Skeletal muscle cell (primary cell): ENCODE measurements at regions not wholly inside any gene's neighbourhood (a gene's known extent, or its start where the extent isn't known, plus 50 kb on each side); places are given as distances from the start of the nearest gene placed in this dataset.
"Not testable (repeated sequence)": the region's sequence is repeated elsewhere in the genome, so short reads cannot be mapped to it uniquely, and the experiment has no call there.

ENCODE experiments used
- DNase-seq: peaks from one replicate; pipeline ENCODE4 v3.0.0-alpha.2; 2010; ENCODE audit warnings: low read depth
- H3K4me3 ChIP-seq: 2 replicates; pipeline ENCODE4 v1.5.1; 2011; ENCODE audit warnings: low read depth, mild to moderate bottlenecking, control low read depth, low read length, moderate library complexity

DNA sequence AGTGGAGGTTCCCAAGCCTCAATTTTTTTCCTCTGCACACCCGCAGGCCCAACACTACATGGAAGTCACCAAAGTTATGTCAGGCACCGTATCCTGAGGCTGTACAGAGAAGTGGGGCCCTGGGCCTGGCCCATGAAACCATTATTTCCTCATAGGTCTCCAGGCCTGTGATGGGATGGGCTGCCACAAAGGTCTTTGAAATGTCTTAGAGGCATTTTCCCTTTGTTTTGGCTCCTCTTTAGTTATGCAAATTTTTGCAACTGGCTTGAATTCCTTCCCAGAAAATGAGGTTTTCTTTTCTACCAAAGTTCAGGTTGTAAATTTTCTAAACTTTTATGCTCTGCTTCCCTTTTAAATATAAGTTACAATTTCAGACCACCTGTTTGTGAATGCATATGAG is 365.2 kb downstream of the HGF start:
- no peak for DNase-seq
- no peak overlapping the region for H3K4me3 ChIP-seq

DNA sequence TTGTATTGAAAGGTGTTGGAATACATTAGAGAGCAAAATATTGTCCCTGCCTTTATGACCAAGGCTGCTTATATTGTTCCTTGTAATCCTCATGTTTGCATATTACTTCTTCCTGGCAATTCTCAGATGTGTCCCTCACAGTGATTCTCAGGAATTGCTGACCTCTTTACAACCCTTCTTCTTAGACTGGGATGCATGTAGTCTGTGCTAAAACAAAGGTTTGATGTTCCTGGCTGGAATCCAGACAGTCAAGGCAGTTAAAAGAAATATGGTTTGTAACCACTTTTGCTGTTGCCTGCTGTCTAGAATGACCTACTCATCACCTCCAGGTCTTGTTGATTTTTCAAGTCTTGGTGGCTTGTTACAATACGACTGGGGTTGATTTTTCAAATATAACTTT is 367.6 kb downstream of the HGF start:
- no peak overlapping the region for H3K4me3 ChIP-seq
- DNase-seq: peak; percentile 42

DNA sequence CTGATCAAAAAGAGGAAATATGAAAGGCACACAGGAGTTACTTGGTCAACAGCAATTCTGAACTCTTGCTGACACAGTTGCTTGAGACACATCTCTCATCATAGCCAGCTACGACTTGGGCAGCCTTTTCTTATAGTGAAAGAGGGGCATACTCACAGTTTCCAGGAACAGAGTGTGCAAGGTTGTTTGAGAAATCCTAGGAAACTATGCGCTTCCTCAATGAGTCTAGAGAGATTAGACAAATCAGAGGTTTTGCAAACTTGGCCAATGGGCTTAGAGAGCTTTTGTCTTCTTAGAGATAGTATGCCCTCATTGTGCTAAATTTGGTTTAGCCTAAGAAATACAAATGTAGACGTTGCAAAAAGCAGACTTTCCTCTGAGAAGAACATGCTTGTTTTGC is 370.4 kb downstream of the HGF start:
- DNase-seq: no peak
- H3K4me3 ChIP-seq: no peak overlapping the region

DNA sequence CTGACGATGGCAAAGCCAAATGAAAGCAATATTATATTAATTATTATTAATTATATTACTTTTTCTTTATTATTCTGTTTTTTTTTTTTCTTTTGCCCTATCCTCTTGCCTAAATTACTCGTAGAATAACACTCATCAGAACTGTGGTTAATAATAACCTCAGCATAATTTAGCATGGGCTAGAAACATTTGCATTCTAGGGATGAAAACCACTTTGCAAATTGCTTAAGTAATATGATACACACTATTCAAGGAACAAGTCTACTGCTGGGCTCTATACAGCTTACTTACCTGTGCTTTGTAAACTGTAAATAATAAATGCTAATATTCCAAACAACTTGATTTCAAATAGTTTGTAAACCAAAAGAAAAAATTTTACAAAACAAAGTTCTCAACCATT is 375.8 kb downstream of the HGF start:
- no peak overlapping the region for H3K4me3 ChIP-seq
- DNase-seq: no peak

DNA sequence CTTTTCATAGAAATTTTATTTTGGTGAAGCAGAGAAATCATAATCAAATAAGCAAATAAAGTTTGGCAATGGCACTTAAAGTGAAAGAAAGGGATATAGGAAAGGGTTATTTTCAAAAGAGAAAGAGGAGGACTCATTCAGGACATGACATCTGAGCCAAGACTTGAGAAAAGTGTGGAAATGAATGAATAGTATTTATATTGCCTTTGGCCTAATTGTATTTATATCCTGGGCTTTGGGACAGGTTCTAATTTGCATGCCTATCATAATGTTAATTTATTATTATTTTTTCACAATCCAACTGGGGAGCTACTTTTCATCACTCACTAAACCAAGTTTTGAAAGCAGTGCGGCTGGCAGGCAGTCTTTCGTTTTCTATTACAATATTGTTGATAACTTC is 376.8 kb downstream of the HGF start:
- no peak for DNase-seq
- no peak overlapping the region for H3K4me3 ChIP-seq

DNA sequence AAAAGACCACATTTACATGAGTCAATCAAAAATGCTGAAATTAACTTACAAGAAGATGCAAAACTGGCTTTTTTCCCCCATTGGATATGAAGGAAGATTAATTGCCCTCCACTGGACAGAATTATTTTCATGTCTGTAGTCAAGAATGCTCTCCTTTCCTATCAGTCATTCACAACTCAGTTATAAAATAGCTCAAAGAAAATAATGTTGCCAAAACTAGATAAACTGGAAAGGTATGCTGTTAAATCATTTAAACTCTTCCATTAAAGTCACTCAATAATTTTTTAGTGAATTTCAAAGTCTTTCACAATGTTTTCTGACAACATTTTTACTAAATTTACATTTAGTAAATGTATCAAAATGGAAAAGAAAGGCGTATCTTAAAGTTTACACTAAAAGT is 384.5 kb downstream of the HGF start:
- H3K4me3 ChIP-seq: no peak overlapping the region
- DNase-seq: no peak

DNA sequence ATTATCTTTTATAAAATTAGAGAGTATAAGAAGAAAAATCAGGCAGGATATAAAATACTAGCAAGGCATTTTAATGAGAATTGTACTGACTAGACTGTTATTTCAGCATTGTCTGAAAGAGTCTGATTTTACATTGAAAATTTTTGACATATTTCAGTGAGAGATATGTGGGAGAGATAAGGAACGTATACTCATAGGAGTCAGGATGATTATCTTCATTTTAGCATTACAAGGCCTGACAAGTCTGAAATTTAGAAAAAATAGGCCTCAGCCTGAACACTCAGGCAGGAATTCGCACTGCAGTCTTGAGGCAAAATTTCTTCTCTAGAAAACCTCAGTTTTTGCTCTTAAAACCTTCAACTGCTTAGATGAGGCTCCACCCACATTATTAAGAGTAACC is 386.0 kb downstream of the HGF start:
- H3K4me3 ChIP-seq: no peak overlapping the region
- DNase-seq: no peak

DNA sequence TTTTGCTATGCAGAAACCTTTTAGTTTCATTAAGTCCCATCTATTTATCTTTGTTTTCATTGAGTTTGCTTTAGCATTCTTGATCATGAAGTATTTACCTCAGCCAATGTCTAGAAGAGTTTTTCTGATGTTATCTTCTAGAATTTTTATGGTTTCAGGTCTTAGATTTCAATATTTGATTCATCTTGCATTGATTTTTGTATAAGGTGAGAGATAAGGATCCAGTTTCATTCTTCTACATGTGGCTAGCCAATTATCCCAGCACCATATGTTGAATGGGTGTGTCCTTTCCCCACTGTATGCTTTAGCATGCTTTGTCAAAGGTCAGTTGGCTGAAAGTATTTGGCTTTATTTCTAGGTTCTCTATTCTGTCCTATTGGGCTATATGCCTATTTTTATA is 395.2 kb downstream of the HGF start:
- DNase-seq, H3K4me3 ChIP-seq: not testable (repeated sequence)

DNA sequence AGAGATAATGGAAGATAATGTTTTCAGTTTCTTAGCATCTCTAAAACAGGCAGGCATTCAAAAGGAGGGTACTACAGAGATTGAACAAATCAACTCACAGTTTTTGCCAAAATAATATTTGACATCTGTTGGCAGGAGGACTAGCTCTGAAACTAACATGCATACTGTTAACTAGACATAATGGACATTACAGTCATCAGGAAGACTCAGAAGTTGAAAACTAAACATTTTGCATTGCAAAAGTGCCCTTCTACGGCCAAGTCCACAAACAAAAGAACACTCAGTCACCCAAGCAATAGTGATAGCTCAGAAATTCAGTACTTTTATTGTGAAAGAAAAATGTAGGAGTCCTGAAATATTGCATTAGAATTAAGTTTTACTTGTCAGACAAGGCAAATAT is 399.0 kb downstream of the HGF start:
- DNase-seq: no peak
- no peak overlapping the region for H3K4me3 ChIP-seq

DNA sequence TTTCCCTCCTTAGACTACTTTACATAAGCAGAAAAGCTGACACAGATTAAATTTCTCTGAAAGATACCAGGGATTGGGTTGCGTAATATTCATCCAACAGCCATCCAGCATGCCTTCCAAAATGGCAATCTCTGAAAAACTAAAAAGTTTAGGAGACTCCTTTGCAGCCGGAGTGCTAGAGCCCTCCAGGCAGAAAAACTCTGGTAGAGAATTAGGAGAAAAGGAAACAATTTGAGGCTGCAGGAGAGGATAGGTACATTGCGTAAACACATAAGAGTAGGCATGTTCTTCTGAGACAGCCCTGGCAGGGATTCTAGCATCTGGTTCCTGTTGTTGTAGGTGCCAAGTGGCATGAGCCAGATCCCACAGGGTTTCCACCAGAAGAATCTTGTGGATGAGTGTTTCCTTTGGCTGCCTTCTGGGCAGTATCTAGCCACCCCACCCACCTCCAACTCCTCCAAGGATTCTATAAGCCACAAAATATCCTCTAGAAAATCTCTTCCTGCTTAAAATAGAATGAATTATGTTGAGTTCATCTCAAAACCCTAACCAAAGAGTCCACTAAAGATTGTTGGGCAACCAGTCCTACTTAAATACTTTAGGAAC is 402.4 kb downstream of the HGF start:
- DNase-seq: peak; percentile 83
- H3K4me3 ChIP-seq: no peak overlapping the region

DNA sequence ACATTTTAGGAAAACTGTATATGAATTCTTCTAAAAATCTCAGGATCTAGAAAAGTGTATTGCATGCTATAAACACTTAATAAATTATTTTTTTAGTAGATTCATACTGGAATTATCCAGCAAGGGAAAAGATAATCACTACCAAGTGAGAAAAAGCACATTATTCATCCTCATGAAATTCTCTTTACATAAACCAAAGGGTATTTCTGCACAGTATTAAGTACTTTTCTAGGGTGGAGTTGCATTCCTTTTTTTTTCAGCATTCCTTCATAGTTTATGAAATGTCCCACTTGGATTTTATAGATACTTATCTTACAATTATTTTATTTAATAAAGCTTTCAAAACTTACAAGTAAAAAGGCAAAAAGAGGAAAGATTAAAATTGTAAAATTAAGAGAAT is 403.3 kb downstream of the HGF start:
- H3K4me3 ChIP-seq: no peak overlapping the region
- DNase-seq: no peak

DNA sequence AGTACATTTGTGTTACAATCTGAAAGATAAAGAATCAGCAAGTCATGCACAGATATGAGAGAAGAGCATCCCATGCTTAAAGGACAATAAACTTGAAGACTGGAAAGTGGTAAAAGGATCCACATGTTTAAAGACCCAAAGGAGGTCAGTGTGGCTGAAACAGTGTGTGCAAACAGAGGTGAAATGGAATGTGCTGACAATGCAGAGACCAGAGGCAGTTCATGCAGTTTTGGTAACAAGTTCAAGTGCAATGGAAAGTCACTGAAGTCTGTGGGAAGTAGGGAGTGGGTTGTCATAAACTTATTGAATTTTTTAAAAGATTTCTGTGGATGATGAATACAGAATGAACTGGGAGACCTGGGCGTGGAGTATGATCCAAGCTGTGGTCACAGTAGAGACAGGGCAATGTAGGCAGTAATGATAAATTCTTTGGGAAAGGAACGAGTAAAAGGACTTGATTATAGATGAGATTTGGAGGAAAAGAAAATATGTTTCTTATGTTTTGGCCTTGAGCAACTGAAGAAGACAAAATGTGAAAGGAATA is 408.0 kb downstream of the HGF start:
- H3K4me3 ChIP-seq: no peak overlapping the region
- DNase-seq: no peak

DNA sequence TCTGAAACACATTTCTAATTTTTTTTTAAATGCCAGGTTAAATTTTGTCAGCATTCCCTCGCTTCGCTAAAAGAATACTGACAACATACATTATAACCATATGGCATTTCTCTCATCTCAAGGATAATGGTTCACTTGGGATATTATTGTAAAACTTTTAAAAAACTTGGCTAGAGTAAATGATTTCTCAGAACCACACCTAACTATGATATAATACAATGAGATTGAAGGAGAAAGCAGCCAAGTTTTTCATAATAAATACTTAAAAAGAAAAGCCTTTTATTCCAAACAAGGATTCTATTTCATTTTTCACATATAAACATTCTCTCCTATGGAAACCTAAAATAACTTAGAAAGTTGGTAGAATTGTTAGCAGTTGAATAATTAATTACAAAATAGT is 413.9 kb downstream of the HGF start:
- H3K4me3 ChIP-seq: no peak overlapping the region

DNA sequence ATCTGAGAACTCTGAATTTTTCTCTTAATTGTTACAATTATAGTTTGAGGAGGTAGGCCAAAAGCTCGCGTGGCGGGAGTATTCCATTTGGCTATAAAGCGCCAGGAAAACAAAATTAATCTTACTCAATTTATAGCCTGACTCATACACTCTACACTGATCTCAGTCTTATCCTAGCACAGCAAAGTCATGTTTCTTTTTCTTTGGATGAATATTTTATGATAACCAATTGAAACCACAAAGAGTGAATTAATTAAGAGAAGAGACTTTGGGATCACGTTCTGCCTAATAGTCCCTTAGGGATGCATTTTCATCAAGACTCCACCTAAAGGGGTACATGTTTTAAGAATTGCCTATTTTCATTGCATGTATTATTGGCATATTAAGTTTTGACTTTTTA is 420.8 kb downstream of the HGF start:
- DNase-seq: no peak
- H3K4me3 ChIP-seq: no peak overlapping the region

More for the DNA sequence above, 413.9 kb downstream of the HGF start:
- DNase-seq: no peak

DNA sequence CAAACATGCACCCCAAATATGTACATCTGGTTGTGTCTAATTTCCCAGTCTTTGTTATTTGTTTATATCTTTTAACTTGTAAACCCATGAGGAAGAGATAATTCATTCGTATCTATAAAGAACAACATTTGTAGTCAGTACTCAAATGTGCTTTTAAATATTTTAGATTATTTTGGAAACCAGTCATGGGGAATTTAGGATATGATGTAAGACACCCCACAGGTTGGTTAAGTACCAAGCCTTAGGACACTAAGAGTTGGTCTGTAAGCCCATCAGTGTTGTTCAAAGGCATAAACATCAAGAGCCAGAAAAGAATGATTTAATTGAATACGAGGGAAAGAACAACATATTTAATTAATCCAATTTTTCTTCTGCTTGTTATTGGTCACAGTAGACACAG is 421.1 kb upstream of the SEMA3C start:
- DNase-seq: no peak
- H3K4me3 ChIP-seq: no peak overlapping the region

DNA sequence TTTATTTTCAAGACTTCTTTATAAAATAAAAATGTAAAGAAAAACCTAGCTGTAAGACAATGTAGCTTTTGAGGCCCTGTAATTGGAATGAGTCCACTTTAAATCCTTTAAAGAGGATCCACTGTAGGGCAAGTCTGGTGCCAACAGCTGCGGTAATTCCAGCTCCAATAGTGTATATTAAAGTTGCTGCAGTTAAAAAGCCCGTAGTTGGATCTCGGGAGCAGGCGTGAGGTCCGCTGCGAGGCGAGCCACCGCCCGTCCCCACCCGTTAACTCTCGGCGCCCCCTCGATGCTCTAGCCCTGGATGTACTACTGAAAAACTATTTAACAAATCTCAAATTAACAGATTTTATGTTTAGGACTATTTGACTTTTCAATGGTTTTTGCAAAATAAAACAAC is 414.7 kb upstream of the SEMA3C start:
- no peak for DNase-seq

DNA sequence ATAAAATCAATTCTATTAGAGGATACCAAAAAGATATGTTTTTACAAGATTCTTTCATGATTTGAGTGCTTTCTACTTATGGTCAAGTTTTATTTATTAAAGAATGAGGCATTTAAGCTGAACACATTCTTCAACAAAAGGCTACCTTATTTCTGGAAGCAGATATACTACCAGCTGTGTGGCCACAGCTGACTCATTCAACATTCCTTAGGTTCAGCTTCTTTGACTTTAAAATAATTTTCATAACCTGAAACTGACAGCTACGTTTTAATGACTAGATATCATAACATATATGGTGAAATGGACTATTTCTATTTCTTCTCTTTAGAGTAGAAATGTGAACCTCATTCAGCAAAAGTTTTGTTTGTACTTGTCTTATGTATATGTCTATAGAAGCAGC is 414.2 kb upstream of the SEMA3C start:
- DNase-seq: peak; percentile 20

More for the DNA sequence above, 414.7 kb upstream of the SEMA3C start:
- H3K4me3 ChIP-seq: no peak overlapping the region

DNA sequence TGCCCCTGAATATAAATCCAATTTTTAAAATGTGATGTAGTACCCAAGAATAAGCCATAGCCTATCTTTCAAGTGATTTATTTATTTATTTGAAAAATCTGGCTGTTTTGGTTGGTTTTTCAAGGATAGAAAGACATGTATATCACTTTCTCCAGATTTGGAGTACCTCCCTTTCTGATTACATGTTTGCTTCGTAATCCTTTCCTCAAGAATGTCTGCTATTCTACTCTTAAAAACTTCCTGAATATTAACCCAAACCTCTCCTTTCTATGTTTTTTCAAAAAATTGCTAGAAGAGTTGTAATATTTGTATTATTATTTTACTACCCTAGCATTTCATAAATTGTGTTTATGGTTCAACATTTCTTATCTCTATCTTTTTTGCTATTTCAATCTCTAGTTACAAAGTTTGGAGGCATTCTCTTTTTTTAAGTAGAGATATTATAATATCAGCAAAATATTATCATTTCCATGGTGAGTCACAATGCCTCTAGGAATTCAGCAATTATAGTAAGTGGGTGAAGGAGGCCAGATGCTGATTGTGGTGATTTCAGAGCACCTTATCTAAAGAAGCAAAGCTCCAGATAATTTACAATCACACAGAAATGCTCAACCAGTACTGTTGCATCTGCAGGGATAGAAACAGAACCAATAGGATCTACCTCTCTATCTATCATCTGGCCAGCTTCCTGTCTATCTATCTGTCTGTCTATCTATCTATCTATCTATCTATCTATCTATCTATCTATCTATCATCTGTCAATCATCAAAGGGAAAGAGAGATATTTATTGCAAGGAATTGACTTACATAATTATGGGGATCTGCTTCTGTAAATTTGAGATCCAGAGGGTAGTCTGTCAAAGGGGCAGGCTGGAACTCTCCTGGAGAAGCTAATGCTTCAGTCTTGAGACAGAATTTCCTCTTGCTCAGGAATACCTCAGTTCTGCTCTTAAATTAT is 412.5 kb upstream of the SEMA3C start:
- no peak for DNase-seq
- no peak overlapping the region for H3K4me3 ChIP-seq

More for the DNA sequence above, 414.2 kb upstream of the SEMA3C start:
- H3K4me3 ChIP-seq: no peak overlapping the region

DNA sequence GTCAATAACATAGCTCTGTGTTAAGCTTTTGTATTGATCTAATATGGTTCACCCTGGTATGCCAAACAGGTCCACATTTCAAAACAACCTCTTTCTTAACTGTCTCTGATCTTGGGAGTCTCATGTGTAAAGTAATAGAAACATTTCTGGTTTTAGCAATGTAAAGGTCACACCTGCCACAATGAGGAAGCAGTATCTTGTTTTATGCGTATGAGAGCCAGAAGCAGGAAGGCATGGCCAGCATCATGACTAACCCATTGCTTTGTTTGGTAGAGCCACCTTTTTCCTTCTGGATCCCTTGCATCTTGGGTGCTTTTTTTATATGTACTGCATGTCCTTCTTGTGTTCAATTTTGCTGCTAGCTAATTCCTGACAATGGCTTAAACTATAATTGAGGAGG is 411.3 kb upstream of the SEMA3C start:
- no peak for DNase-seq
- H3K4me3 ChIP-seq: no peak overlapping the region

DNA sequence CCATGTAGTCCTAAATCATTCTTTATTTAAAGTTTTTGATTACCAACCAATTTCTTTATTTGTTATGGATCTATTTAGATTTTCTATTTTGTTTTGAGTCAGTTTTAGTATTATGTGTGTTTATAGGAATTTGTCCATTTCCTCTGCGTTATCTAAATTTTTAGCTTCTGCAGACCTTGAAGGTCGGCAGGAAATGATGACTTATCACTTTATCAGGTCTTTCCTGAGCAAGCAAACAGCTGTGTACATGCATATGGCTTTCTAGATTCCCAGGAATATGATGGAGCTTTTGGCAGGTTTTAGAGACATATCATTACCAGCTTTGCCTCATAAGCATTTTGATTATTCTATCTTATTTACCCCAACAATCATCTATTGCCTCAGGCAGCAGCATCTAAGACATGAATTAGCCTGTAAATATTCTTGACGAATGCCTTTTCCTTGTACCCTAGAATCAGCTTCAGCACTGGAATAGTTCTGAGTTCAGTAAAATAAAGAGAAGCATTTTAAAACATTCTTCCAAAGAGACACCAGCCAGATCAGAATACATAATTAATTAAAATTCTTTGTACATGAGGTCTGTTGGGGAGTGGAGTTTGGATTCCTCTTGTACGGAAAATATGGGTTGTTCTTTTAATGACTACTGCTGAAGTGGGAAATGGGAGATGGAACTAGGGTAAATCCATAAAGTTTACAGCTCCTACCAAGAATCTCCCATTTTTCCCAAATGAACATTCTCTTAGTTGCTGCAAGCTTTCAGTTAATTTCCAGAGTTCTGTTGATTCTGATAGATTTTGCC is 408.8 kb upstream of the SEMA3C start:
- no peak for DNase-seq
- no peak overlapping the region for H3K4me3 ChIP-seq
